H1 (cell line): ENCODE measurements at regions not wholly inside any gene's neighbourhood (a gene's known extent, or its start where the extent isn't known, plus 50 kb on each side); places are given as distances from the start of the nearest gene placed in this dataset.

Experiments used
- CTCF ChIA-PET: fragments of 300-600 bp; sonication (Branson Sonifier 250); formaldehyde crosslinking; loops from one replicate; lab custom pipeline; 2021; ENCODE audit not compliant: partially characterized antibody; lab: Charles Lee
- POLR2A ChIA-PET: fragments of 300-600 bp; sonication (Branson Sonifier 250); formaldehyde crosslinking; loops from one replicate; lab custom pipeline; 2021; ENCODE audit warnings: inconsistent platforms; ENCODE audit not compliant: partially characterized antibody; lab: Charles Lee
- DNase-seq, 2 experiments: peaks; one replicate each; pipeline versions ENCODE4 v3.0.0 to v3.0.0-alpha.2; 2010 to 2022; ENCODE audit warnings: low spot score in 2 of 2, low read depth in 1 of 2, mixed read lengths in 1 of 2
- FAIRE-seq: peaks from 2 replicates; lab custom pipeline; 2011; peaks lifted over from hg19 to GRCh38; lab: Jason Lieb, UNC
- H2AFZ ChIP-seq: 2 replicates; pipeline ENCODE4 v1.8.1; 2012; ENCODE audit warnings: low read length, inconsistent platforms
- H2AK5ac ChIP-seq: 2 replicates; pipeline ENCODE4 v1.6.1; 2013; ENCODE audit warnings: low read depth, low read length
- H2BK120ac ChIP-seq: replicated peaks from 2 replicates; pipeline ENCODE3; 2013; ENCODE audit warnings: low read depth, low read length, inconsistent platforms
- H2BK12ac ChIP-seq: 2 replicates; pipeline ENCODE4 v1.6.1; 2013; ENCODE audit warnings: low read depth, low read length
- H2BK15ac ChIP-seq: 2 replicates; pipeline ENCODE4 v1.6.1; 2013; ENCODE audit warnings: low read length
- H2BK20ac ChIP-seq: 2 replicates; pipeline ENCODE4 v1.6.1; 2013; ENCODE audit warnings: low read length
- H2BK5ac ChIP-seq: 2 replicates; pipeline ENCODE4 v1.6.1; 2013; ENCODE audit warnings: low read depth, low read length
- H3K14ac ChIP-seq: 2 replicates; pipeline ENCODE4 v1.6.1; 2013; ENCODE audit warnings: inconsistent platforms; ENCODE audit not compliant: insufficient read length
- H3K18ac ChIP-seq: 2 replicates; pipeline ENCODE4 v1.6.1; 2013; ENCODE audit warnings: low read length; ENCODE audit errors: extremely low read depth
- H3K23ac ChIP-seq: 2 replicates; pipeline ENCODE4 v1.6.1; 2013; ENCODE audit warnings: inconsistent platforms; ENCODE audit not compliant: insufficient read length
- H3K23me2 ChIP-seq: 2 replicates; pipeline ENCODE4 v1.6.1; 2013; ENCODE audit warnings: low read depth, low read length
- H3K27ac ChIP-seq: 2 replicates; pipeline ENCODE4 v1.6.1; 2011; ENCODE audit warnings: low read depth, low read length, inconsistent platforms
- H3K27me3 ChIP-seq, 4 experiments: replicated peaks in 1 of 4; 1 replicate in 1 of 4; 2 replicates in 3 of 4; pipeline versions ENCODE4 v1.6.1 to v1.8.1; 2011 to 2013; ENCODE audit warnings: low read length in 3 of 4, mild to moderate bottlenecking in 3 of 4, inconsistent platforms in 2 of 4, mixed read lengths in 2 of 4, moderate library complexity in 1 of 4; ENCODE audit not compliant: control insufficient read depth in 3 of 4, insufficient read depth in 3 of 4; ENCODE audit errors: extremely low read depth in 1 of 4
- H3K36me3 ChIP-seq, 4 experiments: 2 replicates each; pipeline versions ENCODE4 v1.6.1 to v1.8.1; 2011 to 2013; ENCODE audit warnings: mild to moderate bottlenecking in 4 of 4, low read length in 3 of 4, moderate library complexity in 2 of 4, control low read depth in 1 of 4, inconsistent platforms in 1 of 4; ENCODE audit not compliant: insufficient read depth in 4 of 4, control insufficient read depth in 2 of 4
- H3K4ac ChIP-seq: replicated peaks from 2 replicates; pipeline ENCODE3; 2013; ENCODE audit warnings: low read length, low read depth, mixed read lengths, inconsistent platforms; ENCODE audit not compliant: insufficient read length
- H3K4me1 ChIP-seq, 4 experiments: replicated peaks in 1 of 4; 1 replicate in 1 of 4; 2 replicates in 3 of 4; pipeline versions ENCODE4 v1.6.1 to v1.8.1; 2011 to 2013; ENCODE audit warnings: low read length in 3 of 4, inconsistent platforms in 2 of 4, mixed read lengths in 1 of 4; ENCODE audit not compliant: insufficient read depth in 4 of 4, control insufficient read depth in 3 of 4
- H3K4me2 ChIP-seq, 2 experiments: 2 replicates each; pipeline versions ENCODE4 v1.6.1 to v1.8.1; 2011 to 2013; ENCODE audit warnings: low read depth in 2 of 2, low read length in 2 of 2, control low read depth in 1 of 2, inconsistent platforms in 1 of 2, mild to moderate bottlenecking in 1 of 2; ENCODE audit not compliant: insufficient read depth in 1 of 2
- H3K4me3 ChIP-seq, 4 experiments: fragments of 200-600, 300-600 bp in 1 of 4; sonication (generic), shearing (Covaris generic), sonication (Bioruptor Twin) in 1 of 4; 2 replicates each; pipeline versions ENCODE4 v1.5.1 to v1.8.1; 2011 to 2016; ENCODE audit warnings: low read length in 4 of 4, low read depth in 3 of 4, control low read depth in 2 of 4, inconsistent platforms in 2 of 4, mild to moderate bottlenecking in 2 of 4, mixed read lengths in 1 of 4, moderate library complexity in 1 of 4; ENCODE audit not compliant: insufficient read depth in 2 of 4; ENCODE audit errors: extremely low read depth in 1 of 4
- H3K56ac ChIP-seq: replicated peaks from 2 replicates; pipeline ENCODE3; 2013; ENCODE audit warnings: low read depth, mild to moderate bottlenecking, mixed read lengths, low read length, inconsistent platforms; ENCODE audit not compliant: insufficient read length
- H3K79me1 ChIP-seq: 2 replicates; pipeline ENCODE4 v1.6.1; 2013; ENCODE audit warnings: low read depth, low read length, control low read depth
- H3K79me2 ChIP-seq, 2 experiments: 2 replicates each; pipeline versions ENCODE4 v1.6.1 to v1.8.1; 2012 to 2013; ENCODE audit warnings: low read length in 2 of 2, mild to moderate bottlenecking in 2 of 2, inconsistent platforms in 1 of 2; ENCODE audit not compliant: insufficient read depth in 2 of 2, control insufficient read depth in 1 of 2
- H3K9ac ChIP-seq, 4 experiments: replicated peaks in 1 of 4; 1 replicate in 1 of 4; 2 replicates in 3 of 4; pipeline versions ENCODE4 v1.6.1 to v1.8.1; 2011 to 2013; ENCODE audit warnings: low read depth in 3 of 4, low read length in 3 of 4, control low read depth in 2 of 4, mild to moderate bottlenecking in 2 of 4, moderate library complexity in 2 of 4, inconsistent platforms in 1 of 4; ENCODE audit errors: extremely low read depth in 1 of 4
- H3K9me3 ChIP-seq, 2 experiments: 2 replicates each; pipeline versions ENCODE4 v1.6.1 to v1.8.1; 2012 to 2013; ENCODE audit warnings: mild to moderate bottlenecking in 2 of 2, moderate library complexity in 2 of 2, control low read depth in 1 of 2, inconsistent platforms in 1 of 2, low read depth in 1 of 2, low read length in 1 of 2, mixed read lengths in 1 of 2; ENCODE audit not compliant: insufficient read depth in 2 of 2
- H4K20me1 ChIP-seq, 2 experiments: replicated peaks in 1 of 2; 2 replicates each; pipeline versions ENCODE3 to v1.8.1; 2011 to 2013; ENCODE audit warnings: inconsistent platforms in 2 of 2, low read length in 2 of 2, mild to moderate bottlenecking in 1 of 2; ENCODE audit not compliant: insufficient read depth in 2 of 2, control insufficient read depth in 1 of 2
- H4K5ac ChIP-seq: 2 replicates; pipeline ENCODE4 v1.6.1; 2013; ENCODE audit warnings: low read length, low read depth, mixed read lengths, inconsistent platforms; ENCODE audit not compliant: insufficient read length
- H4K8ac ChIP-seq: 2 replicates; pipeline ENCODE4 v1.8.0; 2013; ENCODE audit warnings: mild to moderate bottlenecking, moderate library complexity, low read length, inconsistent platforms; ENCODE audit not compliant: insufficient read depth; ENCODE audit errors: extremely low read depth
- H4K91ac ChIP-seq: replicated peaks from 2 replicates; pipeline ENCODE3; 2013; ENCODE audit warnings: low read length, mixed read lengths, inconsistent platforms; ENCODE audit not compliant: insufficient read length
- CEBPB ChIP-seq: IDR thresholded peaks from 2 replicates; pipeline ENCODE4 v1.6.1; 2012; ENCODE audit warnings: low read depth, low read length
- EP300 ChIP-seq, 2 experiments: IDR thresholded peaks; 1 replicate in 1 of 2; 2 replicates in 1 of 2; pipeline ENCODE4 v1.6.1; 2011 to 2012; ENCODE audit warnings: low read depth in 2 of 2, low read length in 2 of 2, mild to moderate bottlenecking in 2 of 2, borderline replicate concordance in 1 of 2, inconsistent platforms in 1 of 2, moderate library complexity in 1 of 2
- HDAC6 ChIP-seq: IDR thresholded peaks from one replicate; pipeline ENCODE4 v1.7.1; 2012; ENCODE audit warnings: low read depth, mild to moderate bottlenecking, inconsistent platforms, low read length, moderate library complexity
- MAX ChIP-seq: IDR thresholded peaks from 2 replicates; pipeline ENCODE4 v1.6.1; 2012; ENCODE audit warnings: inconsistent platforms
- SAP30 ChIP-seq: fragments of 300-600 bp; sonication (generic); IDR thresholded peaks from 2 replicates; pipeline ENCODE4 v1.7.1; 2012; ENCODE audit warnings: low read length, moderate library complexity, mild to moderate bottlenecking, inconsistent platforms; ENCODE audit not compliant: insufficient read depth, insufficient replicate concordance
- SIX5 ChIP-seq: IDR thresholded peaks from 2 replicates; pipeline ENCODE4 v1.6.1; 2011; ENCODE audit warnings: mild to moderate bottlenecking, low read depth, low read length
- WGBS, 2 experiments: shearing (Covaris generic) in 1 of 2; methylation state at CpG; one replicate each; pipeline versions ENCODE4 v1.1.6 to v1.1.7; 2013 to 2015; ENCODE audit warnings: low lambda C conversion rate in 2 of 2, mixed read lengths in 2 of 2, inconsistent platforms in 1 of 2, low coverage in 1 of 2, missing lambda C conversion rate in 1 of 2; ENCODE audit not compliant: insufficient replicate concordance in 2 of 2, insufficient coverage in 1 of 2, insufficient read length in 1 of 2; ENCODE audit errors: extremely low coverage in 1 of 2, missing lambda C conversion rate in 1 of 2; 5-methylcytosine and 5-hydroxymethylcytosine counted together

GRCh38 chr7:18208921-18209320, 181.3 kb upstream of the PRPS1L1 start:
- H3K4me3 ChIP-seq = no peak overlapping the region
- no peaks in the 10 kb centered on the region for H3K79me2 ChIP-seq
- H3K14ac ChIP-seq = no peak overlapping the region
- H3K56ac ChIP-seq = no peak overlapping the region
- no peak for TF ChIP-seq EP300 (IDR thresholded peaks at IDR 0.05; ENCODE audit: borderline replicate concordance in 1 of 2, low read depth in 2 of 2, low read length in 2 of 2)
- TF ChIP-seq SIX5 = no peak
- TF ChIP-seq SAP30 = no peak
- TF ChIP-seq HDAC6 = no peak
- TF ChIP-seq CEBPB = no peak
- TF ChIP-seq MAX = no peak
- no peak overlapping the region for H2BK12ac ChIP-seq
- ChIA-PET CTCF (interaction anchor here (1.1 to 1.5 kb wide), 4 partner anchors 26 to 145 kb away, joined by 3 to 4 read pairs (median 4); no protein-coding TSS in a partner anchor), POLR2A (no interaction called here)
- H2BK20ac ChIP-seq = no peak overlapping the region
- H3K27ac ChIP-seq = no peak overlapping the region
- no peaks in the 10 kb centered on the region for H3K4me1 ChIP-seq
- H3K4me2 ChIP-seq = no peak overlapping the region
- FAIRE-seq (no peak), DNase-seq (no peak)
- H3K79me1 ChIP-seq = no peaks in the 10 kb centered on the region
- no peak overlapping the region for H3K4ac ChIP-seq
- H2BK5ac ChIP-seq = no peak overlapping the region
- H3K36me3 ChIP-seq = no peaks in the 10 kb centered on the region
- no peak overlapping the region for H3K9ac ChIP-seq
- no peak overlapping the region for H4K8ac ChIP-seq
- H3K9me3 ChIP-seq = no peaks in the 10 kb centered on the region
- no peak overlapping the region for H2BK15ac ChIP-seq
- H3K18ac ChIP-seq = no peak overlapping the region
- no peaks in the 10 kb centered on the region for H3K23me2 ChIP-seq
- H2AFZ ChIP-seq = no peak overlapping the region
- no peaks in the 10 kb centered on the region for H4K20me1 ChIP-seq
- 96% methylated on average over 1 of the region's 1 CpG; no CpG with 5 or more reads in 1 of the 2 experiments for WGBS, 2 experiments
- no peak overlapping the region for H2BK120ac ChIP-seq
- H3K27me3 ChIP-seq = no peaks in the 10 kb centered on the region
- H4K91ac ChIP-seq = no peak overlapping the region
- H4K5ac ChIP-seq = no peak overlapping the region
- H2AK5ac ChIP-seq = no peak overlapping the region
- H3K23ac ChIP-seq = no peak overlapping the region
